Nephron (organoid): ENCODE measurements at regions not wholly inside any gene's neighbourhood (a gene's known extent, or its start where the extent isn't known, plus 50 kb on each side); places are given as distances from the start of the nearest gene placed in this dataset.

Source experiments
- H3K27ac Mint-ChIP-seq, 3 experiments: 2 replicates each; pipeline ENCODE4 v1.8.0; 2020; ENCODE audit warnings: mixed read lengths in 3 of 3, mild to moderate bottlenecking in 2 of 3, moderate library complexity in 1 of 3
- H3K27me3 Mint-ChIP-seq: 2 replicates; pipeline ENCODE4 v1.8.0; 2021; ENCODE audit warnings: low read depth, mild to moderate bottlenecking, moderate library complexity, mixed read lengths
- H3K36me3 Mint-ChIP-seq: 2 replicates; pipeline ENCODE4 v1.8.0; 2020; ENCODE audit warnings: low read depth, mixed read lengths
- H3K4me1 Mint-ChIP-seq: 2 replicates; pipeline ENCODE4 v1.8.0; 2020; ENCODE audit warnings: mixed read lengths
- H3K4me3 Mint-ChIP-seq, 3 experiments: 2 replicates each; pipeline ENCODE4 v1.8.0; 2020; ENCODE audit warnings: mild to moderate bottlenecking in 3 of 3, mixed read lengths in 3 of 3, moderate library complexity in 2 of 3
- H3K9me3 Mint-ChIP-seq: 2 replicates; pipeline ENCODE4 v1.8.0; 2020; ENCODE audit warnings: mixed read lengths
- TF ChIP-seq, protein P1 (sequence below), 3 experiments: fragments of 200-600 bp; sonication (generic); IDR thresholded peaks; one replicate each; pipeline ENCODE4 v1.5.0; 2021; ENCODE audit warnings: antibody characterized with exemption in 3 of 3; ENCODE audit not compliant: unreplicated experiment in 3 of 3

DNA sequence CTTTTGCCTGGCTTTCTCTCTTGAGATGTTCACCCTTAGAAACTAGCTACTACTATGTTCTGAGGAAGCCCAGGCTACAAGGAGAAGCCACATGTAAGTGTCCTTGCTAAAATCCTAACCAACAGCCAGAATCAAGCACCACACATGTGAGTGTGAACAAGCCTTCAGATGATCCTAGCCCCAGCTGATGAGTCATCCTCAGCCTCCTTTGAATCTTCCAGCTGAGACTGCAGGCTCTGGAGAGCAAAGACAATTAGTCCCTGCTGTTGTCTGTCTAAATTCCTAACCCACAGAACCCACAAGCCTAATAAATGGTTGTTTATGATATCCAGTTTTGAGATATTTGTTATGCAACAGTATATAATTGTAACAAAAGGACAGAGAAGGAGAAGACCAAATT, 92.8 kb upstream of the TAC1 start:
- no peaks in the 10 kb centered on the region for H3K4me1 Mint-ChIP-seq
- no peak overlapping the region for H3K4me3 Mint-ChIP-seq
- no peak overlapping the region for H3K27ac Mint-ChIP-seq
- no peaks in the 10 kb centered on the region for H3K36me3 Mint-ChIP-seq
- peaks cover 4% of the 10 kb centered on the region for H3K9me3 Mint-ChIP-seq
- H3K27me3 Mint-ChIP-seq: peaks cover 4% of the 10 kb centered on the region
- TF ChIP-seq, protein P1, sequence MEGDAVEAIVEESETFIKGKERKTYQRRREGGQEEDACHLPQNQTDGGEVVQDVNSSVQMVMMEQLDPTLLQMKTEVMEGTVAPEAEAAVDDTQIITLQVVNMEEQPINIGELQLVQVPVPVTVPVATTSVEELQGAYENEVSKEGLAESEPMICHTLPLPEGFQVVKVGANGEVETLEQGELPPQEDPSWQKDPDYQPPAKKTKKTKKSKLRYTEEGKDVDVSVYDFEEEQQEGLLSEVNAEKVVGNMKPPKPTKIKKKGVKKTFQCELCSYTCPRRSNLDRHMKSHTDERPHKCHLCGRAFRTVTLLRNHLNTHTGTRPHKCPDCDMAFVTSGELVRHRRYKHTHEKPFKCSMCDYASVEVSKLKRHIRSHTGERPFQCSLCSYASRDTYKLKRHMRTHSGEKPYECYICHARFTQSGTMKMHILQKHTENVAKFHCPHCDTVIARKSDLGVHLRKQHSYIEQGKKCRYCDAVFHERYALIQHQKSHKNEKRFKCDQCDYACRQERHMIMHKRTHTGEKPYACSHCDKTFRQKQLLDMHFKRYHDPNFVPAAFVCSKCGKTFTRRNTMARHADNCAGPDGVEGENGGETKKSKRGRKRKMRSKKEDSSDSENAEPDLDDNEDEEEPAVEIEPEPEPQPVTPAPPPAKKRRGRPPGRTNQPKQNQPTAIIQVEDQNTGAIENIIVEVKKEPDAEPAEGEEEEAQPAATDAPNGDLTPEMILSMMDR (IDR thresholded peaks at IDR 0.05; ENCODE audit: unreplicated experiment in 3 of 3): no peak

DNA sequence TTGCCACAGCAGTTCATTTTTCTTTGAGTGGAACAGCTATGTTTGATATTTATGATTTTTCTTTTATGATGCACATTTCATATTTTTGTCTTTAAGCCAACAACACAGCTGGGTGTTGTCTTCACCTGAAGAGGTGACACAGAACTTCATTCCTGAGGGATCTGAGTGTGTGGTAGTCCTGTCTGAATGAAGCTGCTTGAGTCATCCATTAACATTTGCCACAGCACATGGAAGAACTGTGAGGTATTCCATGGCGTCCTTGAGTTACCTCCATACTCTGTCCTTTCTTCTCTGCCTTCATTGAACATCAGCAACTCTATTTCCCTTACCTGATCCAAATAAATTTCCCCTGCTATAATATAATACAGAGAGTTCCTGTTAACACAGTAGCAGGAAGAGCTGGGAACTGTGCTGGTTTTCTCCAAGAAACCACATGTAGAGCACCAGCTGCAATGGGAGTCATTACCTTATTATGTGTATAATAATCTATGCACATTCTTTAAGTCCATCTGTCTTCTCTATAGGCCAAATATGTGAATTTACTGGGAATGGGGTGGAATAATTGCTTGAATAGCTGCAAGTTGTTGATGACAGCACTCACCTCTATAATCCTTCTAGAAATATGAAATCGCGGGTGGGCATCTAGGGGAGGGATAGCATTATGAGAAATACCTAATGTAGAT, 72.4 kb upstream of the TAC1 start:
- no peak overlapping the region for H3K27ac Mint-ChIP-seq
- H3K27me3 Mint-ChIP-seq: no peaks in the 10 kb centered on the region
- no peak overlapping the region for H3K4me3 Mint-ChIP-seq
- TF ChIP-seq, protein P1 (IDR thresholded peaks at IDR 0.05; ENCODE audit: unreplicated experiment in 3 of 3): no peak
- H3K36me3 Mint-ChIP-seq: no peaks in the 10 kb centered on the region
- no peaks in the 10 kb centered on the region for H3K4me1 Mint-ChIP-seq
- no peaks in the 10 kb centered on the region for H3K9me3 Mint-ChIP-seq

DNA sequence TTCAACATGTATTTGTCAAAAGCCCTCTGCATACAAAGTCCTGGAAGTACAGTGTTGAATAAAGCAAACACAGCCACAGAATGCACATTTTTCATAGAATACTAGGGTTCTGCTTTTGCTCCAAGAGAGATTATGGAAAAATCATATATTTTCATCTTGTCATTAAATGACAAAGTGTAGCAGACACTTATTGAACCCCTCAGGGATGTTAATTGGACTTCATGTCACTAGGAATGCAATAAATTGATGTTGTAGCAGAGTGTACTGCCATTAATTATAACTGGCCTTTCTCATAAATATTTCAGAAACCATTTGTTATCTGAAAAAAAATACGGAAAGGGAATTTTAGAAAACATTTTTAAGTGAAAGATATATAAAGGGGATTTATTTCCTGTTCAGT, 64.5 kb upstream of the TAC1 start:
- Mint-ChIP-seq H3K9me3 (no peaks in the 10 kb centered on the region), H3K4me3 (no peak overlapping the region), H3K4me1 (peaks cover 5% of the 10 kb centered on the region), H3K27me3 (no peaks in the 10 kb centered on the region), H3K27ac (no peak overlapping the region), H3K36me3 (no peaks in the 10 kb centered on the region)
- TF ChIP-seq, protein P1 (IDR thresholded peaks at IDR 0.05; ENCODE audit: unreplicated experiment in 3 of 3): no peak

DNA sequence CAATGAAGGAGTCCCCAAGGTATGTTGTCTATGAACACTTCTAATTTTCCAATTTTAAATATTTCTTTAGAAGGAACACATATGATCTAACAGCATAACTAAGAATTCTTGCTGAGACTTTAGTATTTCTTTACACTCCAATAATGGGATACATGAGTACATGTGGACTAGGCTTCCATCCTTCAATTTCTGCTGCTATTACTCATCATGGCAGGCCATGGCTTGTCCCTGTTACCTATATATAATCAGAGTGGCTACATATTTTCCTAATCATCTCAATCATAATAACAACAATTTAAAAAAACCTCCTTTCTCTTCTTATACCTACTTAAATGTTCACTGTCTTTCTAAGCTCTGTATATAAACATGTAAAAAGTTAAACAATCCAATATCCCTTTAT, 60.3 kb upstream of the TAC1 start:
- TF ChIP-seq, protein P1 (IDR thresholded peaks at IDR 0.05; ENCODE audit: unreplicated experiment in 3 of 3): no peak
- no peaks in the 10 kb centered on the region for H3K27me3 Mint-ChIP-seq

DNA sequence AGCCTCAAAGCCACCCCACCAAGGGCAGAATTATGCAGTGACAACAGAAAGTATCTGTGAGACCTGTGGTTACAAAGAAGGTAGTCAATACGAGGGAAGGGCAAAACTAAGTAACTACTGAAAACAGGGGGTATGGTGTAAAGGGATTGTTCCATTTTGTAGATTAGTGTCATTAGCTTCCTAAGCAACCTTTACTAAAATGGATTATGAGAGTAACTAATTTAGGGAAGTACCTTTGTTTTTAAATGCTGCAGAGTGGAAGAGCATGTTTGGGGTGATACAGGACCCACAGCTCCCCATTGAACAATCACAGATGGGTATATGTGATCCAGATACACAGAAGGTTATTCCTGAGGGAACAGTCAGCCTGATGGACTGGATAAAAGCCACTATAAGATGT, 51.3 kb upstream of the TAC1 start:
- Mint-ChIP-seq H3K9me3 (no peaks in the 10 kb centered on the region), H3K27me3 (peaks cover 3% of the 10 kb centered on the region), H3K4me3 (no peak overlapping the region), H3K4me1 (no peaks in the 10 kb centered on the region), H3K27ac (no peak overlapping the region), H3K36me3 (no peaks in the 10 kb centered on the region)
- TF ChIP-seq, protein P1 (IDR thresholded peaks at IDR 0.05; ENCODE audit: unreplicated experiment in 3 of 3): no peak

More for the DNA sequence above, 60.3 kb upstream of the TAC1 start:
- H3K4me1 Mint-ChIP-seq: peaks cover 5% of the 10 kb centered on the region
- H3K9me3 Mint-ChIP-seq: no peaks in the 10 kb centered on the region
- H3K4me3 Mint-ChIP-seq: no peak overlapping the region
- H3K27ac Mint-ChIP-seq: no peak overlapping the region
- H3K36me3 Mint-ChIP-seq: no peaks in the 10 kb centered on the region
